Astrocyte (in vitro differentiated cells and primary cell): ENCODE measurements at regions not wholly inside any gene's neighbourhood (a gene's known extent, or its start where the extent isn't known, plus 50 kb on each side); places are given as distances from the start of the nearest gene placed in this dataset.
A peak's percentile ranks its signal among the peaks of the same experiment; 100 is the strongest.

Source experiments
- DNase-seq: peaks from one replicate; pipeline ENCODE4 v3.0.0-alpha.2; 2010; ENCODE audit warnings: low read depth
- FAIRE-seq: peaks from 2 replicates; lab custom pipeline; 2011; peaks lifted over from hg19 to GRCh38; lab: Jason Lieb, UNC
- H2AFZ ChIP-seq: 2 replicates; pipeline ENCODE4 v1.6.0; 2012; ENCODE audit warnings: low read depth, low read length, inconsistent platforms
- H3K27ac ChIP-seq: 2 replicates; pipeline ENCODE4 v1.5.1; 2011; ENCODE audit warnings: low read depth, low read length, inconsistent platforms
- H3K27me3 ChIP-seq: 2 replicates; pipeline ENCODE4 v1.6.0; 2011; ENCODE audit warnings: low read length, inconsistent platforms; ENCODE audit not compliant: insufficient read depth
- H3K36me3 ChIP-seq: 2 replicates; pipeline ENCODE4 v1.5.1; 2011; ENCODE audit warnings: low read length, inconsistent platforms; ENCODE audit not compliant: insufficient read depth
- H3K4me1 ChIP-seq: 2 replicates; pipeline ENCODE4 v1.5.1; 2011; ENCODE audit warnings: low read length, inconsistent platforms; ENCODE audit not compliant: insufficient read depth
- H3K4me2 ChIP-seq: 2 replicates; pipeline ENCODE4 v1.6.0; 2012; ENCODE audit warnings: low read length, inconsistent platforms
- H3K4me3 ChIP-seq: 2 replicates; pipeline ENCODE4 v1.5.1; 2011; ENCODE audit warnings: low read depth, mild to moderate bottlenecking, low read length, inconsistent platforms; ENCODE audit not compliant: insufficient read depth
- H3K79me2 ChIP-seq: 2 replicates; pipeline ENCODE4 v1.6.0; 2012; ENCODE audit warnings: mild to moderate bottlenecking, low read length, inconsistent platforms; ENCODE audit not compliant: insufficient read depth
- H3K9ac ChIP-seq: 2 replicates; pipeline ENCODE4 v1.6.0; 2012; ENCODE audit warnings: mild to moderate bottlenecking, low read length, inconsistent platforms
- H3K9me3 ChIP-seq: 2 replicates; pipeline ENCODE4 v1.5.1; 2012; ENCODE audit warnings: low read depth, mild to moderate bottlenecking, low read length, inconsistent platforms; ENCODE audit not compliant: insufficient read depth
- H4K20me1 ChIP-seq: 2 replicates; pipeline ENCODE4 v1.6.0; 2012; ENCODE audit warnings: low read length, inconsistent platforms; ENCODE audit not compliant: insufficient read depth
- H3K27ac Mint-ChIP-seq: one replicate; pipeline ENCODE4 v1.8.0; 2021; ENCODE audit warnings: mild to moderate bottlenecking, mixed read lengths; ENCODE audit not compliant: unreplicated experiment
- H3K27me3 Mint-ChIP-seq: one replicate; pipeline ENCODE4 v1.8.0; 2021; ENCODE audit warnings: low read depth, mixed read lengths; ENCODE audit not compliant: unreplicated experiment
- H3K36me3 Mint-ChIP-seq: one replicate; pipeline ENCODE4 v1.8.0; 2021; ENCODE audit warnings: low read depth, mixed read lengths; ENCODE audit not compliant: unreplicated experiment
- H3K4me1 Mint-ChIP-seq: one replicate; pipeline ENCODE4 v1.8.0; 2021; ENCODE audit warnings: low read depth, mixed read lengths; ENCODE audit not compliant: unreplicated experiment
- H3K4me3 Mint-ChIP-seq: one replicate; pipeline ENCODE4 v1.8.0; 2021; ENCODE audit warnings: mild to moderate bottlenecking, moderate library complexity, mixed read lengths; ENCODE audit not compliant: unreplicated experiment
- H3K9me3 Mint-ChIP-seq: one replicate; pipeline ENCODE4 v1.8.0; 2021; ENCODE audit warnings: mild to moderate bottlenecking, mixed read lengths; ENCODE audit not compliant: unreplicated experiment
- EZH2 ChIP-seq: IDR thresholded peaks from 2 replicates; pipeline ENCODE4 v1.6.1; 2012; ENCODE audit warnings: mild to moderate bottlenecking, low read length, inconsistent platforms; ENCODE audit not compliant: insufficient read depth
- TF ChIP-seq, protein P1 (sequence below): IDR thresholded peaks from 2 replicates; pipeline ENCODE4 v1.5.1; 2011; ENCODE audit warnings: low read depth, mild to moderate bottlenecking, inconsistent platforms, low read length, moderate library complexity; ENCODE audit not compliant: insufficient read depth

DNA sequence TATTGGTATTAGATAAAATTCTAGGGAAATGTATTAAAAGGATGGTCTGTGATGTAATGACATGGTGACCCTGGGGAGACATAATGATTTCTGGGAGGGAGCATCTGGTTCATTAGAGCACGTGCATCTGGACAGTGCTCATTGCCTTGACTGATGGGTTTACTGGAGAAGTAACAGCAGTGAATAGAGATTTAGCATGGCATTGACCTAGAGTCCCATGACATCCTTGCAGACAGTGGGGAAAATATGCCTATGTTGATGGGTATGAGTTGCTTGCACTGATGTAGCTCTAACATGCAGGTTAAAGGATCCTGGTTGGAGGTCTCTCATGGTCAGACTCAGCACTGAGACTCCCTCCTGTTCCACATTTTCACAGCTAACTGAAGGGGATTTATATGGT, 164.1 kb upstream of the OLIG3 start:
- no peak for FAIRE-seq
- Histone ChIP-seq H3K27me3 (no peaks in the 10 kb centered on the region), H3K79me2 (no peaks in the 10 kb centered on the region), H3K9me3 (peaks cover 5% of the 10 kb centered on the region), H3K9ac (no peak overlapping the region), H3K27ac (no peak overlapping the region), H3K4me2 (no peak overlapping the region), H2AFZ (no peak overlapping the region), H3K36me3 (no peaks in the 10 kb centered on the region), H3K4me1 (no peaks in the 10 kb centered on the region), H3K4me3 (no peak overlapping the region), H4K20me1 (no peaks in the 10 kb centered on the region)
- H3K27me3 Mint-ChIP-seq: no peaks in the 10 kb centered on the region
- H3K9me3 Mint-ChIP-seq: peaks cover 11% of the 10 kb centered on the region
- no peaks in the 10 kb centered on the region for H3K36me3 Mint-ChIP-seq
- H3K27ac Mint-ChIP-seq: no peak overlapping the region
- no peak for DNase-seq
- peaks cover 3% of the 10 kb centered on the region for H3K4me1 Mint-ChIP-seq
- TF ChIP-seq EZH2: no peak
- TF ChIP-seq, protein P1, sequence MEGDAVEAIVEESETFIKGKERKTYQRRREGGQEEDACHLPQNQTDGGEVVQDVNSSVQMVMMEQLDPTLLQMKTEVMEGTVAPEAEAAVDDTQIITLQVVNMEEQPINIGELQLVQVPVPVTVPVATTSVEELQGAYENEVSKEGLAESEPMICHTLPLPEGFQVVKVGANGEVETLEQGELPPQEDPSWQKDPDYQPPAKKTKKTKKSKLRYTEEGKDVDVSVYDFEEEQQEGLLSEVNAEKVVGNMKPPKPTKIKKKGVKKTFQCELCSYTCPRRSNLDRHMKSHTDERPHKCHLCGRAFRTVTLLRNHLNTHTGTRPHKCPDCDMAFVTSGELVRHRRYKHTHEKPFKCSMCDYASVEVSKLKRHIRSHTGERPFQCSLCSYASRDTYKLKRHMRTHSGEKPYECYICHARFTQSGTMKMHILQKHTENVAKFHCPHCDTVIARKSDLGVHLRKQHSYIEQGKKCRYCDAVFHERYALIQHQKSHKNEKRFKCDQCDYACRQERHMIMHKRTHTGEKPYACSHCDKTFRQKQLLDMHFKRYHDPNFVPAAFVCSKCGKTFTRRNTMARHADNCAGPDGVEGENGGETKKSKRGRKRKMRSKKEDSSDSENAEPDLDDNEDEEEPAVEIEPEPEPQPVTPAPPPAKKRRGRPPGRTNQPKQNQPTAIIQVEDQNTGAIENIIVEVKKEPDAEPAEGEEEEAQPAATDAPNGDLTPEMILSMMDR: no peak
- no peak overlapping the region for H3K4me3 Mint-ChIP-seq

DNA sequence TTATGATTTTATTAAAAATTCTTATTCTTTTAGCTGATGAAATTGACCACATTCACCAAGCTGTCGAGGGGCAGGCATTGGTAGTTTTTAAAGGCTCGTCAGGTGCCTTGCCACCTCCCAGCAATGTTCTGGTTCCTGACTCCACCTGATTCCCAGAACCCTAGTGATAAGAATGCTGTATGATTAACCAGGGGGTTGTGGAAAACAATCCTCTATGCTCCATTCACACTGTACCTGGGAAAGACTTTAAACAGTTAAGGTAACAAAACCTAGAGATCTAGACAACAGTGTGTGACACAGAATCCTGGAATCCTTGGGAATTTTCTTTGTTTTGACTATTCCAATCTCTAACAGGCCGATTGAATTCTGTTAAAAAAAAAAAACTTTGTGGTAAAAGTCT, 165.7 kb upstream of the OLIG3 start:
- Mint-ChIP-seq H3K36me3 (no peaks in the 10 kb centered on the region), H3K9me3 (peaks cover 4% of the 10 kb centered on the region), H3K27ac (peak overlapping the region; percentile 12), H3K27me3 (no peaks in the 10 kb centered on the region), H3K4me1 (peaks cover 3% of the 10 kb centered on the region), H3K4me3 (no peak overlapping the region)
- no peak for FAIRE-seq
- Histone ChIP-seq H3K4me1 (no peaks in the 10 kb centered on the region), H3K27me3 (no peaks in the 10 kb centered on the region), H3K27ac (no peak overlapping the region), H3K9me3 (peaks cover 3% of the 10 kb centered on the region), H3K36me3 (no peaks in the 10 kb centered on the region), H3K4me2 (no peak overlapping the region), H2AFZ (no peak overlapping the region), H4K20me1 (no peaks in the 10 kb centered on the region), H3K9ac (no peak overlapping the region), H3K4me3 (no peak overlapping the region), H3K79me2 (no peaks in the 10 kb centered on the region)
- TF ChIP-seq, protein P1: no peak
- TF ChIP-seq EZH2: no peak
- DNase-seq: no peak

DNA sequence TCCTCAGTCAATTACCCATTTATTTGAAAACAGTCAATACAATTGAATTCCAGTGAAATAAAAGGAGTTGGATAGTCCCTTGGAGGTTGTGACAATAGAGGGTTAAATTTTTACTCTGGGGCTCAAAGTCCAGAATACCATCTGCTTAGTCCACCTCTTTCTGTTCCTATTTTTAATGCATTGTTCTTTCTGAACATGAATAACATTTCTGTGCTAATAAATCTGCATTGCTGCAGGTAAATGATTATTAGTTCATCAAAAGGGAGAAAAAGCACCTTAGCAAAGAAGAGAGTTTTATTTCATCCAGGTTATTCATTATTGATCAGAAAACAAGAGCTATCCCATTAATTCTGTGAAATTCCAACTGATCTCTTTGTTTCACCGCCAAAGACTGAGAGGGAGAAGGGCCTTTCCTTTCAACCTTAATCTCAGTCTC, 166.1 kb upstream of the OLIG3 start:
- no peaks in the 10 kb centered on the region for H3K27me3 ChIP-seq
- TF ChIP-seq, protein P1: no peak
- TF ChIP-seq EZH2: no peak
- H3K9me3 ChIP-seq: peaks cover 3% of the 10 kb centered on the region
- no peaks in the 10 kb centered on the region for H3K4me1 ChIP-seq
- H3K79me2 ChIP-seq: no peaks in the 10 kb centered on the region
- H2AFZ ChIP-seq: no peak overlapping the region
- no peak overlapping the region for H3K27ac ChIP-seq
- Mint-ChIP-seq H3K36me3 (no peaks in the 10 kb centered on the region), H3K9me3 (peaks cover 3% of the 10 kb centered on the region), H3K27me3 (no peaks in the 10 kb centered on the region), H3K27ac (no peak overlapping the region), H3K4me3 (no peak overlapping the region), H3K4me1 (peaks cover 3% of the 10 kb centered on the region)
- H3K4me2 ChIP-seq: no peak overlapping the region
- H4K20me1 ChIP-seq: no peaks in the 10 kb centered on the region
- H3K36me3 ChIP-seq: no peaks in the 10 kb centered on the region
- H3K9ac ChIP-seq: no peak overlapping the region
- no peak overlapping the region for H3K4me3 ChIP-seq
- FAIRE-seq (no peak), DNase-seq (no peak)
